ENCODE measurements at regions not wholly inside any gene's neighbourhood (a gene's known extent, or its start where the extent isn't known, plus 50 kb on each side); places are given as distances from the start of the nearest gene placed in this dataset.

DNA sequence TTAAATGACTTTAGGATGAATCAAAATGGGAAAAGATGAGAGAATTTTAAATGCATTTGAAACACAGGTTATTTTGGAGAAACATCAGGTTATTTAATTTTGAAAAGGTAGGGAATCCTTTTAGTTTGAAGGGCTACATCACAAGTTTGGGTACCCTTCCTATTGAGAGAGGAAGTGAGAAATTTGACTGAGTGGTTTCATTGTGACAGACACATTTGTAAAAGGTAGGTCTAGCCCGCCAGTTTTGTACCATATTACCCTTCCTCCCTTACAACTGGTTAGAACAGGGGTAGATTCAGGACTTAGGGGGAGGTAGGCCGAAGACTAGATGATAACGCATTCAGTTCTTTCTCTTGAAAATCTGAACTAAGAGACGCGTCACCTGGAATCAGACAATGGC is 464.2 kb downstream of the EBF1 start:
- DNase-seq: no peak
- no peak overlapping the region for H2AFZ ChIP-seq (ENCODE audit: low read depth, low read length)
- no peak overlapping the region for H2BK12ac ChIP-seq (ENCODE audit: low read length in 2 of 2)
- H3K27me3 ChIP-seq (ENCODE audit: control insufficient read depth in 1 of 2, insufficient read depth in 1 of 2, low read length in 2 of 2): no peaks in the 10 kb centered on the region
- H3K4me1 ChIP-seq (ENCODE audit: control insufficient read depth, insufficient read depth, low read depth, low read length): peaks cover 2% of the 10 kb centered on the region
- H3K9me3 ChIP-seq (ENCODE audit: control insufficient read depth, low read length): no peaks in the 10 kb centered on the region
- no peak overlapping the region for H2AK5ac ChIP-seq (ENCODE audit: low read length, severe bottlenecking)
- no peak overlapping the region for H4K91ac ChIP-seq (ENCODE audit: low read length)
- 95% methylated on average over 4 of the region's 5 CpGs for WGBS
- H3K4ac ChIP-seq (ENCODE audit: low read depth in 1 of 2, low read length in 2 of 2): no peak overlapping the region
- no peak overlapping the region for H2BK120ac ChIP-seq (ENCODE audit: low read depth, low read length)
- H2BK15ac ChIP-seq (ENCODE audit: low read depth, poor library complexity, severe bottlenecking): no peak overlapping the region
- no peak overlapping the region for H3K27ac ChIP-seq (ENCODE audit: low read length, poor library complexity, severe bottlenecking)
- H3K4me2 ChIP-seq (ENCODE audit: low read length, poor library complexity, severe bottlenecking): no peak overlapping the region
- H2BK5ac ChIP-seq (ENCODE audit: low read depth, low read length, poor library complexity, severe bottlenecking): no peak overlapping the region
- H4K8ac ChIP-seq (ENCODE audit: low read length): no peak overlapping the region
- no peak overlapping the region for H3K4me3 ChIP-seq (ENCODE audit: insufficient read depth in 1 of 2, low read depth in 1 of 2, low read length in 2 of 2)
- no peak overlapping the region for H3K9ac ChIP-seq (ENCODE audit: low read length)
- H3K23ac ChIP-seq (ENCODE audit: low read length in 2 of 2): no peak overlapping the region
- no peak overlapping the region for H3K14ac ChIP-seq (ENCODE audit: low read length in 2 of 2)
- no peaks in the 10 kb centered on the region for H3K36me3 ChIP-seq (ENCODE audit: control insufficient read depth in 1 of 2, insufficient read depth in 2 of 2, low read depth in 1 of 2, low read length in 2 of 2)
- H3K18ac ChIP-seq (ENCODE audit: low read depth in 1 of 2, low read length in 2 of 2): no peak overlapping the region
- no peaks in the 10 kb centered on the region for H3K79me1 ChIP-seq (replicated peaks; ENCODE audit: low read length, poor library complexity, severe bottlenecking)

DNA sequence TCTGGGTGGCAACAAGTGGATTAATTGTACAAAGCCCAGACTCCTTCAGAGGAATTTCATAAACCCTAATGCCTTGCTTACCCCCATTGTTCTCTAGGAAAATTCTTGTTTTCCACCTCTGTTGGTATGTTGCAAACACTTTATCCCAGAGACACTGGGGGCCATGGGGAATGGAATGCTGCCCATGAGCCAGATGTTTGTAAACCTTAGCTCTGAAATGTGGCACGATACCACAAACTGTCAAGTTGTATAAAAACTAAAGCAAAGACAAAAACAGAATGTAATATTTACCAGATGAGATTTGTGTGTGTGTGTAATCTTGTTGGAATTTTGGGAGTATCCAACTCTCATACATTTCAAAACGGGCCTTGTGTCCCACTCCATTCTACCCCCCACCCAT is 465.0 kb downstream of the EBF1 start:
- Histone ChIP-seq H3K79me1 (replicated peaks; ENCODE audit: low read length, poor library complexity, severe bottlenecking) (no peaks in the 10 kb centered on the region), H4K8ac (ENCODE audit: low read length) (no peak overlapping the region), H3K4me2 (ENCODE audit: low read length, poor library complexity, severe bottlenecking) (no peak overlapping the region), H3K4ac (ENCODE audit: low read depth in 1 of 2, low read length in 2 of 2) (no peak overlapping the region), H3K27me3 (ENCODE audit: control insufficient read depth in 1 of 2, insufficient read depth in 1 of 2, low read length in 2 of 2) (no peaks in the 10 kb centered on the region), H3K27ac (ENCODE audit: low read length, poor library complexity, severe bottlenecking) (no peak overlapping the region), H2BK15ac (ENCODE audit: low read depth, poor library complexity, severe bottlenecking) (no peak overlapping the region), H3K18ac (ENCODE audit: low read depth in 1 of 2, low read length in 2 of 2) (no peak overlapping the region), H3K9me3 (ENCODE audit: control insufficient read depth, low read length) (no peaks in the 10 kb centered on the region), H2BK12ac (ENCODE audit: low read length in 2 of 2) (no peak overlapping the region), H3K36me3 (ENCODE audit: control insufficient read depth in 1 of 2, insufficient read depth in 2 of 2, low read depth in 1 of 2, low read length in 2 of 2) (no peaks in the 10 kb centered on the region), H2BK120ac (ENCODE audit: low read depth, low read length) (no peak overlapping the region), H2BK5ac (ENCODE audit: low read depth, low read length, poor library complexity, severe bottlenecking) (no peak overlapping the region), H3K23ac (ENCODE audit: low read length in 2 of 2) (no peak overlapping the region), H3K4me3 (ENCODE audit: insufficient read depth in 1 of 2, low read depth in 1 of 2, low read length in 2 of 2) (no peak overlapping the region), H3K9ac (ENCODE audit: low read length) (no peak overlapping the region), H3K14ac (ENCODE audit: low read length in 2 of 2) (no peak overlapping the region), H2AFZ (ENCODE audit: low read depth, low read length) (no peak overlapping the region), H4K91ac (ENCODE audit: low read length) (no peak overlapping the region), H2AK5ac (ENCODE audit: low read length, severe bottlenecking) (no peak overlapping the region), H3K4me1 (ENCODE audit: control insufficient read depth, insufficient read depth, low read depth, low read length) (no peaks in the 10 kb centered on the region)
- DNase-seq: no peak
- WGBS: no CpG with 5 or more reads among the region's 2 CpGs

DNA sequence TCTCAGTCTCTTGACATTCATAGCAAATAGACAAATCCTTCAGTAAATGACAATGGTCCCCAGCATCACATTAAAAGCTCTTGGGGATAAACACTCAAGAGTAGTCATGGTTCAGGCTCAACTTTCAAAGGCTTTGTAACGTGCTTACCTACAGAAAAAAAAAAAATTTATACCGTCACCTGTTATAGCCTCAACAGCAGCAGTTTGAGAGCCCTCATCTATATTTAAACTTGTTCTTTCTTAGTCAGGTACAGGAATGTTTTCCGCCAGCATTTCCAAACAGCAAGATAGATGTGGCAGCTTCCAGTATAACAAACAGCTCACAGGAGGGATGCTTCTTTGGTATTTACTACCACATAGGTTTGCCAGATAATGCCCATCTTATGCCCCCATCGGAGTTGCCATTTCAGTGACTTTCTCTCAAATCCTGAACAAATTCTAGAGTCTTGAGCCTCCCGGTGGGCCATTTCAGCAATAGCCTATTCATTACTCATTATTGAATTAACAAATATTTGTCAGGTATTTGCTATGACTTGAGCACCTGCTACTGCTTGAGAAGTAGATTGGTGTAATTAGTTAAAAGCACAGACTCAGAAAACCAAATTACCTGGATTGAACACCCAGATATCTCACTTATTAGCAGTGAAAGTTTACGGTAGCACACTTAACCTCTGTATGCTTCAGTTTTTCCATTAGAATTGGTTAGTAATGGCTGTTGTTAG is 470.0 kb downstream of the EBF1 start:
- H2BK5ac ChIP-seq (ENCODE audit: low read depth, low read length, poor library complexity, severe bottlenecking): no peak overlapping the region
- H3K27me3 ChIP-seq (ENCODE audit: control insufficient read depth in 1 of 2, insufficient read depth in 1 of 2, low read length in 2 of 2): no peaks in the 10 kb centered on the region
- WGBS: 73% methylated on average over 4 of the region's 6 CpGs
- no peak for DNase-seq
- H3K4me3 ChIP-seq (ENCODE audit: insufficient read depth in 1 of 2, low read depth in 1 of 2, low read length in 2 of 2): no peak overlapping the region
- H3K23ac ChIP-seq (ENCODE audit: low read length in 2 of 2): no peak overlapping the region
- no peaks in the 10 kb centered on the region for H3K9me3 ChIP-seq (ENCODE audit: control insufficient read depth, low read length)
- H2AK5ac ChIP-seq (ENCODE audit: low read length, severe bottlenecking): no peak overlapping the region
- H4K91ac ChIP-seq (ENCODE audit: low read length): no peak overlapping the region
- no peaks in the 10 kb centered on the region for H3K79me1 ChIP-seq (replicated peaks; ENCODE audit: low read length, poor library complexity, severe bottlenecking)
- H3K14ac ChIP-seq (ENCODE audit: low read length in 2 of 2): no peak overlapping the region
- no peak overlapping the region for H3K9ac ChIP-seq (ENCODE audit: low read length)
- no peak overlapping the region for H2AFZ ChIP-seq (ENCODE audit: low read depth, low read length)
- no peak overlapping the region for H3K18ac ChIP-seq (ENCODE audit: low read depth in 1 of 2, low read length in 2 of 2)
- no peak overlapping the region for H3K4me2 ChIP-seq (ENCODE audit: low read length, poor library complexity, severe bottlenecking)
- H4K8ac ChIP-seq (ENCODE audit: low read length): no peak overlapping the region
- no peaks in the 10 kb centered on the region for H3K4me1 ChIP-seq (ENCODE audit: control insufficient read depth, insufficient read depth, low read depth, low read length)
- H3K27ac ChIP-seq (ENCODE audit: low read length, poor library complexity, severe bottlenecking): no peak overlapping the region
- H2BK15ac ChIP-seq (ENCODE audit: low read depth, poor library complexity, severe bottlenecking): no peak overlapping the region
- no peak overlapping the region for H2BK12ac ChIP-seq (ENCODE audit: low read length in 2 of 2)
- no peaks in the 10 kb centered on the region for H3K36me3 ChIP-seq (ENCODE audit: control insufficient read depth in 1 of 2, insufficient read depth in 2 of 2, low read depth in 1 of 2, low read length in 2 of 2)
- H3K4ac ChIP-seq (ENCODE audit: low read depth in 1 of 2, low read length in 2 of 2): no peak overlapping the region
- H2BK120ac ChIP-seq (ENCODE audit: low read depth, low read length): no peak overlapping the region

DNA sequence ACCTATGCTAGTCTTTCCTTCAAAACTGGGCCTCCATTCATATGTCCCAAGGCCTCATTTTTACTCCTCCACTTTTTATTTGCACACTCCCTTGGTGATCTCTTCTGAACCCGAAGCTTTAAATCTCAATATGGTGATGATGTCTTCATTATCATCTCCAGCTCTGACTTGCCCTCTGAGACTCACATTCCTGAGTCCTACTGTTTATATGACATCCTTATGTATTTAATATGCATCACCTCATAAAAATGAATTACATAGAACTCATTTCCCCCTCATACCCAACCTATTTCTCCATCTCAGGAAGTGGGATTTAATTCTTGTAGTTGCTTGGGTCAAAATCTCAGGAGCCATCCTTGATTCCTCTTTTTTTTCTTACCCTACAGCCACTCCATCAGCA is 473.0 kb downstream of the EBF1 start:
- no peak overlapping the region for H3K14ac ChIP-seq (ENCODE audit: low read length in 2 of 2)
- whole genome bisulfite sequencing: 41% methylated on average over 1 of the region's 1 CpG
- H2AFZ ChIP-seq (ENCODE audit: low read depth, low read length): no peak overlapping the region
- H2BK5ac ChIP-seq (ENCODE audit: low read depth, low read length, poor library complexity, severe bottlenecking): no peak overlapping the region
- no peak overlapping the region for H3K4ac ChIP-seq (ENCODE audit: low read depth in 1 of 2, low read length in 2 of 2)
- no peak overlapping the region for H2BK120ac ChIP-seq (ENCODE audit: low read depth, low read length)
- H3K79me1 ChIP-seq (replicated peaks; ENCODE audit: low read length, poor library complexity, severe bottlenecking): no peaks in the 10 kb centered on the region
- H3K36me3 ChIP-seq (ENCODE audit: control insufficient read depth in 1 of 2, insufficient read depth in 2 of 2, low read depth in 1 of 2, low read length in 2 of 2): no peaks in the 10 kb centered on the region
- H3K23ac ChIP-seq (ENCODE audit: low read length in 2 of 2): no peak overlapping the region
- H3K4me3 ChIP-seq (ENCODE audit: insufficient read depth in 1 of 2, low read depth in 1 of 2, low read length in 2 of 2): no peak overlapping the region
- DNase-seq: no peak
- no peaks in the 10 kb centered on the region for H3K4me1 ChIP-seq (ENCODE audit: control insufficient read depth, insufficient read depth, low read depth, low read length)
- H2AK5ac ChIP-seq (ENCODE audit: low read length, severe bottlenecking): no peak overlapping the region
- H2BK15ac ChIP-seq (ENCODE audit: low read depth, poor library complexity, severe bottlenecking): no peak overlapping the region
- H2BK12ac ChIP-seq (ENCODE audit: low read length in 2 of 2): no peak overlapping the region
- no peak overlapping the region for H3K9ac ChIP-seq (ENCODE audit: low read length)
- H4K91ac ChIP-seq (ENCODE audit: low read length): no peak overlapping the region
- no peaks in the 10 kb centered on the region for H3K27me3 ChIP-seq (ENCODE audit: control insufficient read depth in 1 of 2, insufficient read depth in 1 of 2, low read length in 2 of 2)
- no peak overlapping the region for H3K27ac ChIP-seq (ENCODE audit: low read length, poor library complexity, severe bottlenecking)
- no peak overlapping the region for H3K4me2 ChIP-seq (ENCODE audit: low read length, poor library complexity, severe bottlenecking)
- no peak overlapping the region for H3K18ac ChIP-seq (ENCODE audit: low read depth in 1 of 2, low read length in 2 of 2)
- no peaks in the 10 kb centered on the region for H3K9me3 ChIP-seq (ENCODE audit: control insufficient read depth, low read length)
- no peak overlapping the region for H4K8ac ChIP-seq (ENCODE audit: low read length)

All from mesenchymal stem cell (in vitro differentiated cells and primary cell).